ENCODE measurements at regions not wholly inside any gene's neighbourhood (a gene's known extent, or its start where the extent isn't known, plus 50 kb on each side); places are given as distances from the start of the nearest gene placed in this dataset.

GRCh38 chr3:144036498-144036897 is 64.9 kb downstream of the DIPK2A start:
- Histone ChIP-seq H3K4me3 (no peak overlapping the region), H3K36me3 (no peaks in the 10 kb centered on the region), H3K27ac (no peak overlapping the region), H3K4me1 (peaks cover 0 to 21% (median 9%) of the 10 kb centered on the region in 4 donors), H3K9me3 (no peaks in the 10 kb centered on the region), H3K27me3 (no peaks in the 10 kb centered on the region)
- 96 to 97% methylated on average over 1 of the region's 1 CpG for WGBS, 2 donors
- DNase-seq = no peak
- TF ChIP-seq POLR2A (IDR thresholded peaks at IDR 0.05) (no peak), CTCF (IDR thresholded peaks at IDR 0.05) (no peak), EP300 (IDR thresholded peaks at IDR 0.05) (no peak)
- intact Hi-C loops (cut with DNase I) = no loop called here

DNA sequence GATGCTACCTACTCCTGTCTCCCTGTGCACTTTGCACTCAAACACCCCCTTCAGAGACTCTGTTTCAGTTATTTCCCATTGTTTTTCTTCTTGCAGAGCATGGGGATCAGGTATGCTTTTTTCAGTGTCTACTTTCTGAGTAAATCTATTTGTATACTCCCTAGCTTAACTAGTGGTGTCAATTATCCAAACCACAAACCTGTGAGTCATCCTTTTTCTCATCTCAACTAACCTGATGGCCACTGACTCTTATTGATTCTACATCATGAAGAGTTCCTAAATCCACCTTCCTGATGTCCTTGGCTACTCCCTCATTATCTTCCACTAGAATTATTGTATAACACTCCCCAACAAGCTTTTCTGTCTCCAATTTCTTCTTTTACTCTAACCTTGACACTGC is 68.0 kb downstream of the DIPK2A start:
- DNase-seq = no peak
- intact Hi-C loops (cut with DNase I) = no loop called here
- no peaks in the 10 kb centered on the region for H3K9me3 ChIP-seq
- no peaks in the 10 kb centered on the region for H3K4me1 ChIP-seq
- no peaks in the 10 kb centered on the region for H3K36me3 ChIP-seq
- no peak overlapping the region for H3K4me3 ChIP-seq
- no peak overlapping the region for H3K27ac ChIP-seq
- no peak for TF ChIP-seq EP300 (IDR thresholded peaks at IDR 0.05)
- no peak for TF ChIP-seq POLR2AphosphoS5 (IDR thresholded peaks at IDR 0.05)
- no peak for TF ChIP-seq POLR2A (IDR thresholded peaks at IDR 0.05)
- no peak for TF ChIP-seq CTCF (IDR thresholded peaks at IDR 0.05)
- no peaks in the 10 kb centered on the region for H3K27me3 ChIP-seq

- 54 to 81% methylated on average over 1 of the region's 1 CpG for WGBS, 2 donors
- TF ChIP-seq POLR2AphosphoS5 (IDR thresholded peaks at IDR 0.05) = no peak
- no peak for TF ChIP-seq POLR2A (IDR thresholded peaks at IDR 0.05)
- no peak for TF ChIP-seq EP300 (IDR thresholded peaks at IDR 0.05)
- H3K9me3 ChIP-seq = no peaks in the 10 kb centered on the region
These were observed 70.4 kb downstream of the DIPK2A start for GRCh38 chr3:144041960-144042556.

GRCh38 chr3:144045766-144046165 is 74.1 kb downstream of the DIPK2A start:
- H3K36me3 ChIP-seq = no peaks in the 10 kb centered on the region

More at GRCh38 chr3:144041960-144042556, 70.4 kb downstream of the DIPK2A start:
- Histone ChIP-seq H3K4me3 (no peak overlapping the region), H3K27ac (no peak overlapping the region), H3K36me3 (no peaks in the 10 kb centered on the region), H3K27me3 (no peaks in the 10 kb centered on the region), H3K4me1 (no peaks in the 10 kb centered on the region)
- intact Hi-C loops (cut with DNase I) = no loop called here
- DNase-seq = no peak

GRCh38 chr3:144049374-144049773 is 77.8 kb downstream of the DIPK2A start:
- Histone ChIP-seq H3K4me1 (no peaks in the 10 kb centered on the region), H3K9me3 (no peaks in the 10 kb centered on the region), H3K27ac (no peak overlapping the region), H3K27me3 (no peaks in the 10 kb centered on the region), H3K36me3 (no peaks in the 10 kb centered on the region), H3K4me3 (no peak overlapping the region)
- no peak for TF ChIP-seq POLR2A (IDR thresholded peaks at IDR 0.05)
- no peak for TF ChIP-seq EP300 (IDR thresholded peaks at IDR 0.05)
- no peak for TF ChIP-seq CTCF (IDR thresholded peaks at IDR 0.05)
- TF ChIP-seq POLR2AphosphoS5 (IDR thresholded peaks at IDR 0.05) = no peak
- intact Hi-C loops (cut with DNase I) = no loop called here
- no peak for DNase-seq
- WGBS, 2 donors = 83 to 93% methylated on average over 5 of the region's 5 CpGs

More at GRCh38 chr3:144045766-144046165, 74.1 kb downstream of the DIPK2A start:
- Histone ChIP-seq H3K9me3 (no peaks in the 10 kb centered on the region), H3K4me1 (no peaks in the 10 kb centered on the region), H3K4me3 (no peak overlapping the region), H3K27me3 (no peaks in the 10 kb centered on the region), H3K27ac (no peak overlapping the region)
- no peak for DNase-seq
- intact Hi-C loops (cut with DNase I) = no loop called here
- TF ChIP-seq EP300 (IDR thresholded peaks at IDR 0.05) = no peak
- TF ChIP-seq CTCF (IDR thresholded peaks at IDR 0.05) = no peak
- WGBS, 2 donors = 45 to 85% methylated on average over 1 of the region's 1 CpG

Data from sigmoid colon (tissue), 6 donors.